HPDE6-E6E7 (cell line): ENCODE measurements at regions not wholly inside any gene's neighbourhood (a gene's known extent, or its start where the extent isn't known, plus 50 kb on each side); places are given as distances from the start of the nearest gene placed in this dataset.

Experiments
- DNase-seq: peaks from one replicate; pipeline ENCODE4 v3.0.0; 2011; ENCODE audit warnings: missing footprints; ENCODE audit errors: extremely low spot score

- no peak for DNase-seq
Observed at GRCh38 chr5:81856948-81857928, 106.3 kb upstream of the SSBP2 start.

- DNase-seq = no peak
Observed at GRCh38 chr5:81855591-81855990, 104.7 kb upstream of the SSBP2 start.

- DNase-seq = no peak
Observed at GRCh38 chr5:81854915-81855314, 104.0 kb upstream of the SSBP2 start.

GRCh38 chr5:81854485-81854884, 103.6 kb upstream of the SSBP2 start:
- DNase-seq = no peak

DNA sequence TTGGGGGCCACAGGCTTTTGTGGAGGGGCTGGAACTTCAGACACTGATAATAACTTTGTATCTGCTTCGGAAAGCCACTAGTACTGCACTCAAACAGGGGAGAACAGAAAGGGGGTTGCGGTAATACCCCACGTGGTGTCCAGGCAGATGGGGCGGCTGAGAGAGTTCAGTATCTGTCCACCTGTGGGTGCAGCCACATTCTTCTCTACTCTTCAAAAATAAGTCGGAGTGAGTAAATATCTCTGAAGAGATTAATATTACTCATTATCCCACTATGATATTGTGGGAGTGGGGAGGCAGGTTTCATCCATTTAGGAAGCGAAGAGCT, 102.1 kb upstream of the SSBP2 start:
- DNase-seq = no peak

DNA sequence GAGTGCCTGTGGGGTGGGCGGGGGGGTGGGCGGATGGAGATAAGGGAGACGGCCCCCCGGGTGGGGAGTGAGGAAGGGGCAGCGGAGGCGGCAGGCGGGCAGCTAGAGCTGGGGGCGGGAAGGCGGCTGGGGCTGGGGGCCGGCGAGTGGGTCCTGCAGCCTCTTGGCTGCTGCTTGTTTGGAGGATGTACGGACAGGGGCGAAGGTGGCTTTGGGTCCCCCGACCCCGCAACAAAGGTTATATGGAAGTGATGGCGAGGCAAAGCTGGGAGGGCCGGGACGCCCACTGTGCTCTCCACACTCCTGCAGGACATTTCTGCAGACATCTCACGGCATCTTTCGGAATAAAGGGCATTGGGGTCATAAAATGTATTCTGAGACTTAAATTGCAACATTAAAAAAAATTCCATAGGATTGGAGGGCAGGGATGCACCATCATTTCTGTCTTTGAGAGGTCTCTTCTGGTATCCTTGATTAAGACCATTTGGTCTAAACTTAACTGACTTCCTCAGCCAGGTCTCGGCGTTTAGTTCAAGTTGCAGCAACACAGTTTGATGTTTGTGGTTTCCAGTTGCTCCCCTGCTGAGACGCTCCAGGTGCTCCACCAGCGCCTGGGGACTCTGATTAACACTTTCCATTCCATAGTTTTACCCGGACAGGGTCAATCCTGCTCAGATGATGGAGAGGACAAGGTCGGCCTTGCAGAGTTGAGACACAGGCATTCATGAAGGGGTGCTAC, 101.6 kb upstream of the SSBP2 start:
- no peak for DNase-seq

DNA sequence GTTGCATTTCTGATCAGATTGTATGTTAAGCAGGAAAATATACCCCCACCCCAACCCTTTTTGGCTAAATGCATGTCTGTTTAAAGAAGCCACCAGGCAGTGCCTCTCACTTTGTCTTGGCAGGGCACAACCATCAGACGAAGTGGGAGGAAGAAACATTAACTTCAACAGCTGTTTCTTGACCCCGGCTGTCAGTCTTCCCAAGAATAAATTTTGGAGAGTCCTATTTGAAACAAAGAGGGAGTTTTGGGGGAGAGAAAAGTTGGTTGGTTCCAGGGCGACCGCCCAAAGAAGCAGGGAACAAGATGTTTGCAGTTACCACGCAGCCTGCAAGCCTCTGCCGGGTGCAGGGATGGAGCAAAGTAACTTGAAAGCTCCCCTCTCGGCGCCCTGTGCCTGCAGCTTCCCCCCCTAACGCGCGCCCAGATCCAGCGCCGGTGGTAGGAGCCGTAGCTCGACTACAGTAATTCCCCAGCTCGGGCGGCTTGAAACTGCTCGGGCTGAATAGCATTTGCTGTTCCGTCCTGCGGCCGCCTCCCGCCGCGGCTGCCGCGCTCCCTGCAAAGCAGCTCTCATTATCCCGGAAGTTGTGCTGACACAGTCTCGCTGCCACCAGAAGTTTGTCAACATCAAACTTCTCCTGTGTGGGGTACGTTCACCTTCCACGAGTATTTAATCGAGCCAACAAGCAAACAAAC, 100.7 kb upstream of the SSBP2 start:
- peak; percentile 76 for DNase-seq

DNA sequence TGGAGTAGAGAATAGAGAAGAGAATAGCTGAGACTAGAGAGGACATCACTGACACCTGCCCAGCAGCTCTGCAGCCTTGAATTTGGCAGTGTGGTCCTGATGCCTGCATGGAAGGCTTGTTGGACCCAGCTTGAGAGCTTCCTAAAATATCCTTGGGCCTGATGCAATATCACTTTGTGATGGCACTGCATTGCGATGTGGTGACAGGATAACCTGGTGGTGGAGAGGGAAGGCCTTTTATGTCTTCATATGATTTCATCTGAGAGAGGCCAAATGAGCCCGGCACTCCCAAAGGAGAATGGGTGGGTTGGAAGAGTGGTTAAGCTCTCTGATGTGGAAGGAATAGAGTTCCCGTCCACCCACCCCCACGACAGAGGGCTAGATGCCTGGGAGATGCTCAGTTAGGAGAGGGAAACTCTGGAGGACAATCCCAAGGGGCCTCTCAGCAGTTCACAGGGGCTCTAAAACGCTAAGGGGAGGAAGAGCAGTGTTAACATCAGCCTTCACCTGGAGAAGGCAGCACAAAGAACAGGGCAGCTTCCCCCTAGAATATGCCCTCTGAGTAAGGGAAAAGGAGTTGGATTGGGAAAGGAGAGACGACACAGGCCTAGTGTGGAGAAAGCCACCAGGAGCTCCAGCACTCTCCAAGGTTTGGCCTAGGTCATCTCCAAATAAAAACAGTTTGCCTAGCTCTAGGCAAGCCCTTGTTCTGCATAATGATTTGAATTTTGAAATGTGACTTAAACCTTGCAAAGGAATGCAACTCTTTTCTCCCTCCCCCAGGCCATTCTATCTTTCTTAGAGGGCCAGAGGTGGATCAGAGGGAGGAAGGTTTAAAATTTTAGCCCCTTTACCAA, 99.8 kb upstream of the SSBP2 start:
- DNase-seq = no peak

GRCh38 chr5:81849770-81850367, 99.0 kb upstream of the SSBP2 start:
- no peak for DNase-seq

DNA sequence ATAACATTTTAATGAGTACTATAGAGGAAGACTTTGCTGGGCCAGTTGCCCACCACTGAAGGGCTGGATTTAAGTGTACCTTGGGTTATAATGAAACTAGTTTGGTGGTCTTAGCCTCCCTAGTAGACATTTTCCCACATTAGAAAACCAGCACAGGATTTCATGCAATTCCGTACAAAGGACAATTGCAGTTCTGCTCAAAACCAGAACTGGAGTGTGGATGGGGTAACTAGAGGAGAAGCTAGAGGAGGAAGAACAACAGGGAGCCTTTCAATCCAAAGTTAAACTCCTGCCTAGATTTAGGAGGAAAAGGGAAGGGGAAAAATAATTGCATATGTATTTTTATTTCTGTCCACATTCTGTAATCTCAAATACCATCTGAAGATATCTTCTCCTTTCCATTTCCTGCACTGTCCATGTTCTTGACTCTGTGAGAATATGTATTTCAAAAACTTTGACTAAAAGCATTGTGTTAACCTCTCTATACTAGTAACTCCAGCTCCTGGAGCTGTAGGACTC, 97.5 kb upstream of the SSBP2 start:
- DNase-seq = no peak

DNA sequence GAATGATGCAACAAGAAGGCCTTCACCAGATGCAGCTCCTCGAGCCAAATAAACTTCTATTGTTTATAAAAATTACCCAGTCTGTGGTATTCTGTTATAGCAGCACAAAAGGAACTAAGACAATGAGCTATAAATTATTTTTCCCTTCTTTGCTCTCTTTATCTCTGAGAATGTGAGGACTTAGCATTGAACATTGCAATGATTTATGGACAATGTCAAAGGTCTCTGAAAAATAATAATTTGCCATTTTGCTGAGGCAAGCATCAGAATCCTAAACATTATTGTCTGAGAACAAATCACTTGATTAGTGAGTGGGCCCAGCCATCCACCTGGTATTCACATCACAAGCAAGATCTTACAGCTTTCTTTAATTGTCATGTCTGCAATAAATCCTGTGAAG, 95.4 kb upstream of the SSBP2 start:
- DNase-seq = no peak

- DNase-seq = no peak
Observed at GRCh38 chr5:81843845-81844244, 92.9 kb upstream of the SSBP2 start.

GRCh38 chr5:81842795-81843398, 92.0 kb upstream of the SSBP2 start:
- DNase-seq = no peak

DNA sequence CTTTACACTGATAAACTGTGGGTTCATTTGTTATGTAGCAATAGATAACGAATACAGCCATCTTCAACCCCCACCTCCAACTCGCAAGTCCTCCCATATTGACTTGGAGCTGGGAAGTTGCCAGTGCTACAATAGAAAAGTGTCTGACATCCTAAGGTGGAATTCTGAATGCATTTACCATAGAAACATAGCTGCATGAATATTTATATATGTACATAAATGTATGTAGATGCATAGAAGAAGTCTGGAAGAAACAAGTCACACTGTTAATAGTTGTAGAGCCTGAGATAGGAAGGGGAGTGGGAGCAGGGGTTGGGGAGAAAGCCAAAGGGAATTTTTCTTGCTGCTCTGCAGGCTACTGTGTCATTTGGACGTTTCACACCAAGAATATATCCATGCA, 88.1 kb upstream of the SSBP2 start:
- no peak for DNase-seq

GRCh38 chr5:81838307-81838906, 87.5 kb upstream of the SSBP2 start:
- DNase-seq = no peak

- no peak for DNase-seq
Observed at GRCh38 chr5:81837667-81838306, 86.9 kb upstream of the SSBP2 start.

DNA sequence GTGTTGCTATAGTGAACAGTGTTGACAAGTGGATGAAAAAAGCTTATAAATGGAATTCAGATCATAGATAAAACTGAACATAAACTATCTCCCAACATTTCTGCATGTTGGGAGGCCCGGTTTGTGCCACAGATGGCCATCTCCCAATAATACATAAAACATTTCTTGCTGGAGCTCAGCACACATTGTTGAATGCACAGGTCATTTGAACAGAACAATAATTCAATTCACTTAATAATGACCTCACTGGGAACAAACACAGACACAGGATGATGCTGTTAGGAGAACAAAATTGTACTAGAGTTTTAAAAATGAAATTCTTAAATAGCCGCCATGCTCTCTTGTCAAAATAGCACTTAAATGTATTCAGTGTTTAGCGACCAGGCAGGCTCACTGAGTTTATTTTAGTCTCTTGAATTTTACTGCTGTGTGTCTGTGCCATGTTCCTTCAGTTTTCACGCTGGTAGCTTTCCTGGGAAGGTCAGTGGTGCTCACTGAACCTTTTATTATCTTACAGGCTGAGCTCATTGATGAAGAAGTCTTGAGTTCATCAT, 85.0 kb upstream of the SSBP2 start:
- no peak for DNase-seq

DNA sequence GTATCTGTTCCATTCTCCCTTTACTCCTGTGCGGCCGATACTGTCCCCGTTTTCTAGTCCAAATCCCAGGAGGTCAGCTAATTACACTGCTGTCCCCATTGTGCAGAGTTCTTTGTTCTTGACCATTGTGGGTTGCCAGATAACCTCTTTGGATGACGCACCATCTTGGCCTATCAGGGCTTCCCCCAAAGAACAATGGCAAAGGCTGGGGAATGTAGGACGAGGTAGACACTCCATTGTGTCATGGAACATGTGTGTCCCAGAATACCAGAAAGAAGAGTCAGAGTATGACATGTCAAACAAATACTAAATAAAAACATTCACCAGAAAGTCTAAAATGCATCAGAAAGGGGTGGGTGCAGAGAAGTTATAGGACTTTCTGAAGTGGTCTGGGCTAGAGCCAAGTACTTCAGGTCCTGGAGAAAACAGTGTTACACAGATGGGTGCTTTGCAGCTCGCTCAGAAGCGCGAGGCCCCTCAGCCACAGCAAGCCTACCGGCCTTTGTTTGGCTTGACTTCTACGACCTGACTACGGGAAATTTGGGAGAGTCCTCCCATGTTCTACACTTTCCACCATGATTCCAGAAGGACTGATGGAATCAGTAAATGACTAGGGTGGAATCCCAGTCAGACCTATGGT, 83.2 kb upstream of the SSBP2 start:
- no peak for DNase-seq

DNA sequence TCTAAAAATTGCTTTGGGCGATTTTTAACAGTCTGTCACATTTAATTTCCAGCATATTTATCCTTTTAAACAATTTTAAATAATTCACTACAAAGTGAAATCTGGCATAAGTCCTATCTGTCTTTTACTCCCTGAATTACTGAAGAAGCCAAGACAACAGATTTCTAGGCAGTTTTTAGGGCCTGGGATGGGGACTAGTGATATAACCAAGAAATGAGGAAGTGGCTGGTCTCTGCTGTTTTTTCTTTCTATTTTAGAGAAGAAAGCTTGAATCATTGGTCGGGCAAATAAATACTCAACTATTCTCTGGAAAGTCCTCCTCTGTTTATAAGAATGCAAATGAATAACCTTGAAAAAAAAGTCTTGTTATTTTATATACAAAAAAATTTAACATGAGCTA, 79.7 kb upstream of the SSBP2 start:
- no peak for DNase-seq
